OCI-LY3 (cell line): ENCODE measurements at regions not wholly inside any gene's neighbourhood (a gene's known extent, or its start where the extent isn't known, plus 50 kb on each side); places are given as distances from the start of the nearest gene placed in this dataset.

Source experiments
- H2AFZ ChIP-seq: fragments of 200-600, 300-600 bp; shearing (Covaris generic); 2 replicates; pipeline ENCODE4 v1.6.0; 2014; ENCODE audit warnings: antibody characterized with exemption, low read depth, low read length
- H3K27ac ChIP-seq: fragments of 200-600, 300-600 bp; sonication (generic); 2 replicates; pipeline ENCODE4 v1.5.1; 2014; ENCODE audit warnings: mild to moderate bottlenecking, low read length, moderate library complexity, mixed read lengths
- H3K27me3 ChIP-seq: fragments of 200-600, 300-600 bp; sonication (generic); 2 replicates; pipeline ENCODE4 v1.6.1; 2014; ENCODE audit warnings: low read depth, low read length, mixed read lengths
- H3K36me3 ChIP-seq: fragments of 200-600, 300-600 bp; sonication (generic); replicated peaks from 2 replicates; pipeline ENCODE3; 2014; ENCODE audit warnings: low read depth, low read length, mixed read lengths
- H3K4me1 ChIP-seq: fragments of 300-600, 200-600 bp; sonication (generic); 2 replicates; pipeline ENCODE4 v1.6.1; 2014; ENCODE audit warnings: low read length, mixed read lengths
- H3K4me2 ChIP-seq: fragments of 200-600, 300-600 bp; sonication (generic); 2 replicates; pipeline ENCODE4 v1.6.1; 2014; ENCODE audit warnings: low read length, mixed read lengths
- H3K4me3 ChIP-seq: fragments of 300-600, 200-600 bp; sonication (generic); 2 replicates; pipeline ENCODE4 v1.5.1; 2014; ENCODE audit warnings: antibody characterized with exemption, mild to moderate bottlenecking, low read length, moderate library complexity
- H3K79me2 ChIP-seq: fragments of 300-600, 200-600 bp; shearing (Covaris generic); 2 replicates; pipeline ENCODE4 v1.6.1; 2014; ENCODE audit warnings: mild to moderate bottlenecking, low read length, mixed read lengths
- H3K9ac ChIP-seq: fragments of 300-600, 200-600 bp; shearing (Covaris generic); 2 replicates; pipeline ENCODE4 v1.6.0; 2014; ENCODE audit warnings: mild to moderate bottlenecking, low read length, moderate library complexity
- H3K9me3 ChIP-seq: fragments of 200-600, 300-600 bp; shearing (Covaris generic); 2 replicates; pipeline ENCODE4 v1.6.1; 2014; ENCODE audit warnings: low read length, mixed read lengths; ENCODE audit not compliant: insufficient read depth
- H4K20me1 ChIP-seq: fragments of 200-600, 300-600 bp; sonication (generic); 2 replicates; pipeline ENCODE4 v1.6.1; 2016; ENCODE audit warnings: low read length, mixed read lengths; ENCODE audit not compliant: insufficient read depth
- CTCF ChIP-seq: fragments of 200-600, 300-600 bp; sonication (generic); IDR thresholded peaks from 2 replicates; pipeline ENCODE4 v1.5.1; 2014; ENCODE audit warnings: antibody characterized with exemption, low read length, low read depth
- EZH2phosphoT487 ChIP-seq: fragments of 200-600 bp; shearing (Covaris generic); IDR thresholded peaks from 2 replicates; pipeline ENCODE4 v1.6.1; 2018; ENCODE audit warnings: antibody characterized with exemption, mixed run types, low read depth

- Histone ChIP-seq H3K9me3 (peaks cover 6% of the 10 kb centered on the region; the same call in 1 of the 2 replicates), H3K4me2 (no peak overlapping the region), H3K27ac (no peak overlapping the region), H3K4me1 (peaks cover 7% of the 10 kb centered on the region; the same call in 1 of the 2 replicates), H3K36me3 (no peaks in the 10 kb centered on the region), H2AFZ (no peak overlapping the region), H3K79me2 (no peaks in the 10 kb centered on the region), H3K9ac (no peak overlapping the region), H3K4me3 (no peak overlapping the region), H4K20me1 (no peaks in the 10 kb centered on the region), H3K27me3 (peaks cover 9% of the 10 kb centered on the region)
- TF ChIP-seq CTCF (no peak), EZH2phosphoT487 (no peak)
These were observed 475.5 kb downstream of the TBC1D22A start for GRCh38 chr22:47237890-47238480.

- no peak overlapping the region for H3K9ac ChIP-seq
- H3K27me3 ChIP-seq = peaks cover 9% of the 10 kb centered on the region
- no peak overlapping the region for H3K4me2 ChIP-seq
- no peak overlapping the region for H3K27ac ChIP-seq
- TF ChIP-seq CTCF (no peak), EZH2phosphoT487 (no peak)
- H2AFZ ChIP-seq = no peak overlapping the region
- H3K9me3 ChIP-seq = peaks cover 15% of the 10 kb centered on the region; the same call in 1 of the 2 replicates
- no peaks in the 10 kb centered on the region for H4K20me1 ChIP-seq
- no peak overlapping the region for H3K4me3 ChIP-seq
- peaks cover 7% of the 10 kb centered on the region; the same call in 1 of the 2 replicates for H3K4me1 ChIP-seq
- H3K79me2 ChIP-seq = no peaks in the 10 kb centered on the region
- H3K36me3 ChIP-seq = no peaks in the 10 kb centered on the region
These were observed 474.3 kb downstream of the TBC1D22A start for GRCh38 chr22:47236718-47237117.

GRCh38 chr22:47236161-47236560 lies 473.7 kb downstream of the TBC1D22A start:
- Histone ChIP-seq H3K79me2 (no peaks in the 10 kb centered on the region), H3K27me3 (peaks cover 9% of the 10 kb centered on the region)

More at GRCh38 chr22:47236161-47236560, 473.7 kb downstream of the TBC1D22A start:
- H4K20me1 ChIP-seq = no peaks in the 10 kb centered on the region
- peaks cover 15% of the 10 kb centered on the region; the same call in 1 of the 2 replicates for H3K9me3 ChIP-seq
- no peak overlapping the region for H2AFZ ChIP-seq
- no peak overlapping the region for H3K4me3 ChIP-seq
- no peak for TF ChIP-seq CTCF
- no peak for TF ChIP-seq EZH2phosphoT487
- no peaks in the 10 kb centered on the region for H3K36me3 ChIP-seq
- H3K9ac ChIP-seq = no peak overlapping the region
- H3K4me2 ChIP-seq = no peak overlapping the region
- H3K4me1 ChIP-seq = peaks cover 7% of the 10 kb centered on the region; the same call in 1 of the 2 replicates
- H3K27ac ChIP-seq = no peak overlapping the region
